H1 (cell line): ENCODE measurements at regions not wholly inside any gene's neighbourhood (a gene's known extent, or its start where the extent isn't known, plus 50 kb on each side); places are given as distances from the start of the nearest gene placed in this dataset.

Source experiments
- CTCF ChIA-PET: fragments of 300-600 bp; sonication (Branson Sonifier 250); formaldehyde crosslinking; loops from one replicate; lab custom pipeline; 2021; ENCODE audit not compliant: partially characterized antibody; lab: Charles Lee
- POLR2A ChIA-PET: fragments of 300-600 bp; sonication (Branson Sonifier 250); formaldehyde crosslinking; loops from one replicate; lab custom pipeline; 2021; ENCODE audit warnings: inconsistent platforms; ENCODE audit not compliant: partially characterized antibody; lab: Charles Lee
- DNase-seq, 2 experiments: peaks; one replicate each; pipeline versions ENCODE4 v3.0.0 to v3.0.0-alpha.2; 2010 to 2022; ENCODE audit warnings: low spot score in 2 of 2, low read depth in 1 of 2, mixed read lengths in 1 of 2
- FAIRE-seq: peaks from 2 replicates; lab custom pipeline; 2011; peaks lifted over from hg19 to GRCh38; lab: Jason Lieb, UNC
- H2AFZ ChIP-seq: 2 replicates; pipeline ENCODE4 v1.8.1; 2012; ENCODE audit warnings: low read length, inconsistent platforms
- H2AK5ac ChIP-seq: 2 replicates; pipeline ENCODE4 v1.6.1; 2013; ENCODE audit warnings: low read depth, low read length
- H2BK120ac ChIP-seq: replicated peaks from 2 replicates; pipeline ENCODE3; 2013; ENCODE audit warnings: low read depth, low read length, inconsistent platforms
- H2BK12ac ChIP-seq: 2 replicates; pipeline ENCODE4 v1.6.1; 2013; ENCODE audit warnings: low read depth, low read length
- H2BK15ac ChIP-seq: 2 replicates; pipeline ENCODE4 v1.6.1; 2013; ENCODE audit warnings: low read length
- H2BK20ac ChIP-seq: 2 replicates; pipeline ENCODE4 v1.6.1; 2013; ENCODE audit warnings: low read length
- H2BK5ac ChIP-seq: 2 replicates; pipeline ENCODE4 v1.6.1; 2013; ENCODE audit warnings: low read depth, low read length
- H3K14ac ChIP-seq: 2 replicates; pipeline ENCODE4 v1.6.1; 2013; ENCODE audit warnings: inconsistent platforms; ENCODE audit not compliant: insufficient read length
- H3K18ac ChIP-seq: 2 replicates; pipeline ENCODE4 v1.6.1; 2013; ENCODE audit warnings: low read length; ENCODE audit errors: extremely low read depth
- H3K23ac ChIP-seq: 2 replicates; pipeline ENCODE4 v1.6.1; 2013; ENCODE audit warnings: inconsistent platforms; ENCODE audit not compliant: insufficient read length
- H3K23me2 ChIP-seq: 2 replicates; pipeline ENCODE4 v1.6.1; 2013; ENCODE audit warnings: low read depth, low read length
- H3K27ac ChIP-seq: 2 replicates; pipeline ENCODE4 v1.6.1; 2011; ENCODE audit warnings: low read depth, low read length, inconsistent platforms
- H3K27me3 ChIP-seq, 4 experiments: replicated peaks in 1 of 4; 1 replicate in 1 of 4; 2 replicates in 3 of 4; pipeline versions ENCODE4 v1.6.1 to v1.8.1; 2011 to 2013; ENCODE audit warnings: low read length in 3 of 4, mild to moderate bottlenecking in 3 of 4, inconsistent platforms in 2 of 4, mixed read lengths in 2 of 4, moderate library complexity in 1 of 4; ENCODE audit not compliant: control insufficient read depth in 3 of 4, insufficient read depth in 3 of 4; ENCODE audit errors: extremely low read depth in 1 of 4
- H3K36me3 ChIP-seq, 4 experiments: 2 replicates each; pipeline versions ENCODE4 v1.6.1 to v1.8.1; 2011 to 2013; ENCODE audit warnings: mild to moderate bottlenecking in 4 of 4, low read length in 3 of 4, moderate library complexity in 2 of 4, control low read depth in 1 of 4, inconsistent platforms in 1 of 4; ENCODE audit not compliant: insufficient read depth in 4 of 4, control insufficient read depth in 2 of 4
- H3K4ac ChIP-seq: replicated peaks from 2 replicates; pipeline ENCODE3; 2013; ENCODE audit warnings: low read length, low read depth, mixed read lengths, inconsistent platforms; ENCODE audit not compliant: insufficient read length
- H3K4me1 ChIP-seq, 4 experiments: replicated peaks in 1 of 4; 1 replicate in 1 of 4; 2 replicates in 3 of 4; pipeline versions ENCODE4 v1.6.1 to v1.8.1; 2011 to 2013; ENCODE audit warnings: low read length in 3 of 4, inconsistent platforms in 2 of 4, mixed read lengths in 1 of 4; ENCODE audit not compliant: insufficient read depth in 4 of 4, control insufficient read depth in 3 of 4
- H3K4me2 ChIP-seq, 2 experiments: 2 replicates each; pipeline versions ENCODE4 v1.6.1 to v1.8.1; 2011 to 2013; ENCODE audit warnings: low read depth in 2 of 2, low read length in 2 of 2, control low read depth in 1 of 2, inconsistent platforms in 1 of 2, mild to moderate bottlenecking in 1 of 2; ENCODE audit not compliant: insufficient read depth in 1 of 2
- H3K4me3 ChIP-seq, 4 experiments: fragments of 200-600, 300-600 bp in 1 of 4; sonication (generic), shearing (Covaris generic), sonication (Bioruptor Twin) in 1 of 4; 2 replicates each; pipeline versions ENCODE4 v1.5.1 to v1.8.1; 2011 to 2016; ENCODE audit warnings: low read length in 4 of 4, low read depth in 3 of 4, control low read depth in 2 of 4, inconsistent platforms in 2 of 4, mild to moderate bottlenecking in 2 of 4, mixed read lengths in 1 of 4, moderate library complexity in 1 of 4; ENCODE audit not compliant: insufficient read depth in 2 of 4; ENCODE audit errors: extremely low read depth in 1 of 4
- H3K56ac ChIP-seq: replicated peaks from 2 replicates; pipeline ENCODE3; 2013; ENCODE audit warnings: low read depth, mild to moderate bottlenecking, mixed read lengths, low read length, inconsistent platforms; ENCODE audit not compliant: insufficient read length
- H3K79me1 ChIP-seq: 2 replicates; pipeline ENCODE4 v1.6.1; 2013; ENCODE audit warnings: low read depth, low read length, control low read depth
- H3K79me2 ChIP-seq, 2 experiments: 2 replicates each; pipeline versions ENCODE4 v1.6.1 to v1.8.1; 2012 to 2013; ENCODE audit warnings: low read length in 2 of 2, mild to moderate bottlenecking in 2 of 2, inconsistent platforms in 1 of 2; ENCODE audit not compliant: insufficient read depth in 2 of 2, control insufficient read depth in 1 of 2
- H3K9ac ChIP-seq, 4 experiments: replicated peaks in 1 of 4; 1 replicate in 1 of 4; 2 replicates in 3 of 4; pipeline versions ENCODE4 v1.6.1 to v1.8.1; 2011 to 2013; ENCODE audit warnings: low read depth in 3 of 4, low read length in 3 of 4, control low read depth in 2 of 4, mild to moderate bottlenecking in 2 of 4, moderate library complexity in 2 of 4, inconsistent platforms in 1 of 4; ENCODE audit errors: extremely low read depth in 1 of 4
- H3K9me3 ChIP-seq, 2 experiments: 2 replicates each; pipeline versions ENCODE4 v1.6.1 to v1.8.1; 2012 to 2013; ENCODE audit warnings: mild to moderate bottlenecking in 2 of 2, moderate library complexity in 2 of 2, control low read depth in 1 of 2, inconsistent platforms in 1 of 2, low read depth in 1 of 2, low read length in 1 of 2, mixed read lengths in 1 of 2; ENCODE audit not compliant: insufficient read depth in 2 of 2
- H4K20me1 ChIP-seq, 2 experiments: replicated peaks in 1 of 2; 2 replicates each; pipeline versions ENCODE3 to v1.8.1; 2011 to 2013; ENCODE audit warnings: inconsistent platforms in 2 of 2, low read length in 2 of 2, mild to moderate bottlenecking in 1 of 2; ENCODE audit not compliant: insufficient read depth in 2 of 2, control insufficient read depth in 1 of 2
- H4K5ac ChIP-seq: 2 replicates; pipeline ENCODE4 v1.6.1; 2013; ENCODE audit warnings: low read length, low read depth, mixed read lengths, inconsistent platforms; ENCODE audit not compliant: insufficient read length
- H4K8ac ChIP-seq: 2 replicates; pipeline ENCODE4 v1.8.0; 2013; ENCODE audit warnings: mild to moderate bottlenecking, moderate library complexity, low read length, inconsistent platforms; ENCODE audit not compliant: insufficient read depth; ENCODE audit errors: extremely low read depth
- H4K91ac ChIP-seq: replicated peaks from 2 replicates; pipeline ENCODE3; 2013; ENCODE audit warnings: low read length, mixed read lengths, inconsistent platforms; ENCODE audit not compliant: insufficient read length
- ATF3 ChIP-seq: IDR thresholded peaks from 2 replicates; pipeline ENCODE4 v1.6.1; 2011; ENCODE audit warnings: low read depth, mild to moderate bottlenecking, low read length; ENCODE audit not compliant: insufficient read depth
- BRCA1 ChIP-seq: IDR thresholded peaks from 2 replicates; pipeline ENCODE4 v1.6.1; 2012; ENCODE audit warnings: low read depth, low read length, improper control_type of control experiment
- CHD2 ChIP-seq: IDR thresholded peaks from 2 replicates; pipeline ENCODE4 v1.6.1; 2012; ENCODE audit warnings: low read length, improper control_type of control experiment
- FOSL1 ChIP-seq: IDR thresholded peaks from 2 replicates; pipeline ENCODE4 v1.6.1; 2011; ENCODE audit warnings: mild to moderate bottlenecking, low read depth, low read length, moderate library complexity; ENCODE audit not compliant: insufficient read depth
- HDAC6 ChIP-seq: IDR thresholded peaks from one replicate; pipeline ENCODE4 v1.7.1; 2012; ENCODE audit warnings: low read depth, mild to moderate bottlenecking, inconsistent platforms, low read length, moderate library complexity
- JUND ChIP-seq: IDR thresholded peaks from 2 replicates; pipeline ENCODE4 v1.6.1; 2011; ENCODE audit warnings: mild to moderate bottlenecking, improper control_type of control experiment, low read length
- SP4 ChIP-seq: IDR thresholded peaks from 2 replicates; pipeline ENCODE4 v1.6.1; 2012; ENCODE audit warnings: low read length, inconsistent platforms
- TCF12 ChIP-seq: IDR thresholded peaks from 2 replicates; pipeline ENCODE4 v1.6.1; 2011; ENCODE audit warnings: low read depth, mild to moderate bottlenecking, low read length
- TEAD4 ChIP-seq: IDR thresholded peaks from 2 replicates; pipeline ENCODE4 v1.6.1; 2012; ENCODE audit warnings: low read depth, low read length, inconsistent platforms, mixed read lengths
- WGBS, 2 experiments: shearing (Covaris generic) in 1 of 2; methylation state at CpG; one replicate each; pipeline versions ENCODE4 v1.1.6 to v1.1.7; 2013 to 2015; ENCODE audit warnings: low lambda C conversion rate in 2 of 2, mixed read lengths in 2 of 2, inconsistent platforms in 1 of 2, low coverage in 1 of 2, missing lambda C conversion rate in 1 of 2; ENCODE audit not compliant: insufficient replicate concordance in 2 of 2, insufficient coverage in 1 of 2, insufficient read length in 1 of 2; ENCODE audit errors: extremely low coverage in 1 of 2, missing lambda C conversion rate in 1 of 2; 5-methylcytosine and 5-hydroxymethylcytosine counted together
- TF ChIP-seq, protein P1 (sequence below): IDR thresholded peaks from 2 replicates; pipeline ENCODE4 v1.6.1; 2012; ENCODE audit warnings: low read length, inconsistent platforms

DNA sequence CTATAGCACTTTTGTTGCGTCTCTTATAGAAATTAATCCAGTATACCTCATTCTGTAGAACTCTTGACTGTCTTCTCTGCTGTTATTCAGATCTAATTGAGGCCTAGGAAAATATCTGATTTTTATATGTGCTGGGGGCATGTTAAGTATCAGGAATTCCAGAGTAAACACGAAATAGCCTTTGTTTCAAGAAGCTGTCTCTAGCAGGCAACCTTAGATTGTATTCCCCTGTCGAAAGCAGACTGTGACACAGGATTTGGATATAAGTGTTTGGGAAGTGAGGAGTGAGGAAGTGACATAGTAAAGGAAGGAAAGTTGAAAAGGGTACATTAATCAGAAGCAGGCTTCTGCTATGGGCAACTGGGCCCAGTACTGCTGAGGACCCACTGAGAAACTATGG, 72.1 kb upstream of the RASA1 start:
- no peak overlapping the region for H3K9ac ChIP-seq
- no peak overlapping the region for H3K56ac ChIP-seq
- no peaks in the 10 kb centered on the region for H3K79me1 ChIP-seq
- H2BK20ac ChIP-seq = no peak overlapping the region
- H2BK120ac ChIP-seq = no peak overlapping the region
- H4K8ac ChIP-seq = no peak overlapping the region
- TF ChIP-seq, protein P1, sequence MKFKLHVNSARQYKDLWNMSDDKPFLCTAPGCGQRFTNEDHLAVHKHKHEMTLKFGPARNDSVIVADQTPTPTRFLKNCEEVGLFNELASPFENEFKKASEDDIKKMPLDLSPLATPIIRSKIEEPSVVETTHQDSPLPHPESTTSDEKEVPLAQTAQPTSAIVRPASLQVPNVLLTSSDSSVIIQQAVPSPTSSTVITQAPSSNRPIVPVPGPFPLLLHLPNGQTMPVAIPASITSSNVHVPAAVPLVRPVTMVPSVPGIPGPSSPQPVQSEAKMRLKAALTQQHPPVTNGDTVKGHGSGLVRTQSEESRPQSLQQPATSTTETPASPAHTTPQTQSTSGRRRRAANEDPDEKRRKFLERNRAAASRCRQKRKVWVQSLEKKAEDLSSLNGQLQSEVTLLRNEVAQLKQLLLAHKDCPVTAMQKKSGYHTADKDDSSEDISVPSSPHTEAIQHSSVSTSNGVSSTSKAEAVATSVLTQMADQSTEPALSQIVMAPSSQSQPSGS = no peak
- no peak for TF ChIP-seq FOSL1
- no peak for TF ChIP-seq CHD2
- no peak for TF ChIP-seq SP4
- TF ChIP-seq BRCA1 = no peak
- TF ChIP-seq HDAC6 = no peak
- TF ChIP-seq ATF3 = no peak
- no peak for TF ChIP-seq JUND
- TF ChIP-seq TEAD4 = no peak
- TF ChIP-seq TCF12 = no peak
- no peak overlapping the region for H3K14ac ChIP-seq
- H2BK15ac ChIP-seq = no peak overlapping the region
- no peaks in the 10 kb centered on the region for H3K79me2 ChIP-seq
- ChIA-PET POLR2A (no interaction called here), CTCF (no interaction called here)
- no peaks in the 10 kb centered on the region for H3K23me2 ChIP-seq
- H3K4me3 ChIP-seq = no peak overlapping the region
- H3K18ac ChIP-seq = no peak overlapping the region
- H2AFZ ChIP-seq = no peak overlapping the region
- no peaks in the 10 kb centered on the region for H4K20me1 ChIP-seq
- no peaks in the 10 kb centered on the region for H3K9me3 ChIP-seq
- H3K4ac ChIP-seq = no peak overlapping the region
- no peak overlapping the region for H3K4me2 ChIP-seq
- DNase-seq (no peak), FAIRE-seq (no peak)
- no peak overlapping the region for H3K27ac ChIP-seq
- H2BK5ac ChIP-seq = no peak overlapping the region
- H3K4me1 ChIP-seq = no peaks in the 10 kb centered on the region
- no peaks in the 10 kb centered on the region for H3K27me3 ChIP-seq
- H2AK5ac ChIP-seq = no peak overlapping the region
- no peak overlapping the region for H4K5ac ChIP-seq
- H2BK12ac ChIP-seq = no peak overlapping the region
- no peak overlapping the region for H3K23ac ChIP-seq
- no peak overlapping the region for H4K91ac ChIP-seq
- no peaks in the 10 kb centered on the region for H3K36me3 ChIP-seq
- WGBS, 2 experiments = 91% methylated on average over 3 of the region's 3 CpGs; no CpG with 5 or more reads in 1 of the 2 experiments
